ENCODE measurements at regions not wholly inside any gene's neighbourhood (a gene's known extent, or its start where the extent isn't known, plus 50 kb on each side); places are given as distances from the start of the nearest gene placed in this dataset.

- Histone ChIP-seq H4K20me1 (ENCODE audit: insufficient read depth, low read length) (no peaks in the 10 kb centered on the region), H3K4me3 (ENCODE audit: low read length) (no peak overlapping the region), H2AFZ (ENCODE audit: low read depth, low read length) (no peak overlapping the region), H3K9me3 (ENCODE audit: insufficient read depth, low read length) (no peaks in the 10 kb centered on the region), H3K9ac (ENCODE audit: low read length) (no peak overlapping the region), H3K27me3 (ENCODE audit: low read depth, low read length) (no peaks in the 10 kb centered on the region), H3K36me3 (replicated peaks; ENCODE audit: low read depth, low read length) (peaks cover 8% of the 10 kb centered on the region), H3K27ac (ENCODE audit: low read length) (no peak overlapping the region), H3K4me1 (ENCODE audit: low read length) (peaks cover 52% of the 10 kb centered on the region), H3K4me2 (ENCODE audit: low read length) (peak overlapping the region; percentile 27), H3K79me2 (ENCODE audit: low read length) (no peaks in the 10 kb centered on the region)
- TF ChIP-seq EZH2phosphoT487 (IDR thresholded peaks at IDR 0.05; ENCODE audit: low read depth) (no peak), CTCF (IDR thresholded peaks at IDR 0.05; ENCODE audit: low read depth, low read length) (no peak)
Observed at GRCh38 chr1:173300061-173301044, 93.2 kb upstream of the TNFSF4 start.

DNA sequence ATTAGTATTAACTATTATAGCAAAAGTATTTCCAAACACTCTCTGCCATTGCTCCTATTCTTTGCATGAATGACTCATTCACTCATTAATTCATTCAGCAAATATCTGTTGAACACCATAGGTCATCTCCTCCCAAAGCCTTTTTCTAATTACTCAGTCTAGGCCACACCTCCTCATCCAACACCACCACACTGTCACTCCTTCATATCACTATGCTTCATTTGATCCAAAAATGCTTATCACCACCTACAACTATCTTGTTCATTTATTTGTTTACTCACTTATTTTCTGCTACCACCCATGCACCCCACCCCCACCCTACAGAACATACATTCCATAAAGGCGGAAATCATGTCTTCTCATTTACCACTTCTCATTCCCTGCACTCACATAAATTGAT lies 94.4 kb upstream of the TNFSF4 start:
- Histone ChIP-seq H3K4me2 (ENCODE audit: low read length) (no peak overlapping the region), H3K27me3 (ENCODE audit: low read depth, low read length) (no peaks in the 10 kb centered on the region), H4K20me1 (ENCODE audit: insufficient read depth, low read length) (no peaks in the 10 kb centered on the region), H3K27ac (ENCODE audit: low read length) (no peak overlapping the region), H3K9me3 (ENCODE audit: insufficient read depth, low read length) (no peaks in the 10 kb centered on the region), H2AFZ (ENCODE audit: low read depth, low read length) (no peak overlapping the region), H3K79me2 (ENCODE audit: low read length) (no peaks in the 10 kb centered on the region), H3K36me3 (replicated peaks; ENCODE audit: low read depth, low read length) (peaks cover 5% of the 10 kb centered on the region), H3K4me3 (ENCODE audit: low read length) (no peak overlapping the region), H3K4me1 (ENCODE audit: low read length) (peaks cover 44% of the 10 kb centered on the region), H3K9ac (ENCODE audit: low read length) (no peak overlapping the region)
- TF ChIP-seq EZH2phosphoT487 (IDR thresholded peaks at IDR 0.05; ENCODE audit: low read depth) (no peak), CTCF (IDR thresholded peaks at IDR 0.05; ENCODE audit: low read depth, low read length) (no peak)

- peaks cover 35% of the 10 kb centered on the region for H3K4me1 ChIP-seq (ENCODE audit: low read length)
- H4K20me1 ChIP-seq (ENCODE audit: insufficient read depth, low read length) = no peaks in the 10 kb centered on the region
- H2AFZ ChIP-seq (ENCODE audit: low read depth, low read length) = no peak overlapping the region
- H3K9ac ChIP-seq (ENCODE audit: low read length) = no peak overlapping the region
- TF ChIP-seq CTCF (IDR thresholded peaks at IDR 0.05; ENCODE audit: low read depth, low read length) = no peak
- no peak for TF ChIP-seq EZH2phosphoT487 (IDR thresholded peaks at IDR 0.05; ENCODE audit: low read depth)
- H3K4me3 ChIP-seq (ENCODE audit: low read length) = no peak overlapping the region
- H3K27me3 ChIP-seq (ENCODE audit: low read depth, low read length) = no peaks in the 10 kb centered on the region
- no peaks in the 10 kb centered on the region for H3K9me3 ChIP-seq (ENCODE audit: insufficient read depth, low read length)
- no peak overlapping the region for H3K4me2 ChIP-seq (ENCODE audit: low read length)
- H3K79me2 ChIP-seq (ENCODE audit: low read length) = no peaks in the 10 kb centered on the region
- no peaks in the 10 kb centered on the region for H3K36me3 ChIP-seq (replicated peaks; ENCODE audit: low read depth, low read length)
- H3K27ac ChIP-seq (ENCODE audit: low read length) = no peak overlapping the region
Observed at GRCh38 chr1:173302366-173302765, 95.2 kb upstream of the TNFSF4 start.

DNA sequence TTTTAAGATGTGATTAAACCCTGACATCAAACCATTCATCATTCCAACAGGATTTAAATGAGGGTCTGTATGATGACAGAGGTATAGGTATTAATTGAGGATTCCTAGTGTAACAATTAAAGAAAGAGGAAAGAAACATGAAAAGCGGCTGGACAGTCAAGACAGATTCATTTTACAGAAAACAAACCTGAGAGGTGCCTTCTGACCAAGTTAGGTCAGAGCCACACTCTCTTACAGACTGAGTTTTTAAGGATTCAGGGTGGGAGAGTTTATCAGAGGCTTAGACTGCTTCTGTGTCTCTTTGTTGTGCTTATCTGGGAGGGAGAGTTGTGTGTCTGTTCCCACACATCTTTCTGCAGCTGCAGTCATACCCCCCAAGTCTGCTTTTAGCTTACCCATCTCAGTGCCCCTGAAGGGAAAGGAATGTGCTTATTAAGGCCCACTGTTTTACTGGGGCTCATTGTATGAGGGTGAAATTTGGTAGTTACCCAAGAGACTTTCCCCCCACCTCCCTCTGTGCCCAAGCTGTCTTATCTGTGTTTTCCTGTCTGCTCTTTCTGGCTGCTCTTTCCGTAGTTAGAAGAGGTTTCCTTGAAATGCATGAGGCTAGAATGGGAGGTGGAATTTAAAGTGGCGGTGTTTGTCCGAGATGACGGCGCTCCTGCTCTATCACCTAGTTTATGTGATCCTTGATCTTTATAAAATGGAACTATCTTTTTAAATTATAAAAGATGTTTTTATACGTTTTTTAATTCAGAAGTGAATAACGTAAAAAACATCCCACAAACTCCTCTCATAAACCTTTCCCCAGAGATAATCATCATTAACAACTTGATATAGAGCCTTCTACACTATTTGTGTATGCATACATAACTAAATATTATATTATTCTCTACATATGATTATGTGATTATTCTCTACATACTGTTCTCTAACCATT lies 96.0 kb upstream of the TNFSF4 start:
- no peaks in the 10 kb centered on the region for H3K9me3 ChIP-seq (ENCODE audit: insufficient read depth, low read length)
- no peak overlapping the region for H3K27ac ChIP-seq (ENCODE audit: low read length)
- H3K9ac ChIP-seq (ENCODE audit: low read length) = no peak overlapping the region
- no peaks in the 10 kb centered on the region for H3K27me3 ChIP-seq (ENCODE audit: low read depth, low read length)
- no peaks in the 10 kb centered on the region for H4K20me1 ChIP-seq (ENCODE audit: insufficient read depth, low read length)
- no peak overlapping the region for H3K4me3 ChIP-seq (ENCODE audit: low read length)
- no peak overlapping the region for H2AFZ ChIP-seq (ENCODE audit: low read depth, low read length)
- peaks cover 27% of the 10 kb centered on the region for H3K4me1 ChIP-seq (ENCODE audit: low read length)
- no peak for TF ChIP-seq CTCF (IDR thresholded peaks at IDR 0.05; ENCODE audit: low read depth, low read length)
- TF ChIP-seq EZH2phosphoT487 (IDR thresholded peaks at IDR 0.05; ENCODE audit: low read depth) = no peak
- no peak overlapping the region for H3K4me2 ChIP-seq (ENCODE audit: low read length)
- no peaks in the 10 kb centered on the region for H3K79me2 ChIP-seq (ENCODE audit: low read length)
- no peaks in the 10 kb centered on the region for H3K36me3 ChIP-seq (replicated peaks; ENCODE audit: low read depth, low read length)
